H54 (cell line): ENCODE measurements at regions not wholly inside any gene's neighbourhood (a gene's known extent, or its start where the extent isn't known, plus 50 kb on each side); places are given as distances from the start of the nearest gene placed in this dataset.

Source experiments
- DNase-seq: peaks from one replicate; pipeline ENCODE4 v3.0.0; 2011; ENCODE audit warnings: low spot score, mixed read lengths; ENCODE audit not compliant: insufficient read length
- FAIRE-seq: peaks from 3 replicates; lab custom pipeline; 2011; peaks lifted over from hg19 to GRCh38; lab: Jason Lieb, UNC
- POLR2A ChIP-seq: IDR thresholded peaks from 2 replicates; pipeline ENCODE4 v1.6.1; 2011; ENCODE audit warnings: low read depth, mild to moderate bottlenecking, low read length

GRCh38 chr11:80146232-80146631 lies 705.4 kb upstream of the TENM4 start:
- DNase-seq (no peak), FAIRE-seq (peak; percentile 80)
- TF ChIP-seq POLR2A = no peak

GRCh38 chr11:80144897-80145594 lies 704.2 kb upstream of the TENM4 start:
- no peak for TF ChIP-seq POLR2A
- DNase-seq = no peak

GRCh38 chr11:80136991-80137390 lies 696.2 kb upstream of the TENM4 start:
- FAIRE-seq (no peak), DNase-seq (no peak)
- TF ChIP-seq POLR2A = no peak

More at GRCh38 chr11:80144897-80145594, 704.2 kb upstream of the TENM4 start:
- no peak for FAIRE-seq

- no peak for DNase-seq
- no peak for TF ChIP-seq POLR2A
- FAIRE-seq = no peak
Measured at GRCh38 chr11:80129396-80129795, 688.6 kb upstream of the TENM4 start.

- no peak for DNase-seq
- TF ChIP-seq POLR2A = no peak
- FAIRE-seq = no peak
Measured at GRCh38 chr11:80122211-80122610, 681.4 kb upstream of the TENM4 start.

GRCh38 chr11:80118073-80118472 lies 677.2 kb upstream of the TENM4 start:
- no peak for DNase-seq
- no peak for FAIRE-seq
- no peak for TF ChIP-seq POLR2A

GRCh38 chr11:80116796-80117195 lies 676.0 kb upstream of the TENM4 start:
- no peak for FAIRE-seq

GRCh38 chr11:80109652-80110051 lies 668.8 kb upstream of the TENM4 start:
- no peak for TF ChIP-seq POLR2A
- no peak for DNase-seq
- FAIRE-seq = no peak

More at GRCh38 chr11:80116796-80117195, 676.0 kb upstream of the TENM4 start:
- DNase-seq = no peak
- TF ChIP-seq POLR2A = no peak

GRCh38 chr11:80109031-80109430 lies 668.2 kb upstream of the TENM4 start:
- no peak for TF ChIP-seq POLR2A
- FAIRE-seq = no peak

GRCh38 chr11:80107415-80107814 lies 666.6 kb upstream of the TENM4 start:
- no peak for FAIRE-seq
- DNase-seq = no peak
- no peak for TF ChIP-seq POLR2A

More at GRCh38 chr11:80109031-80109430, 668.2 kb upstream of the TENM4 start:
- DNase-seq = no peak

- DNase-seq (no peak), FAIRE-seq (no peak)
- TF ChIP-seq POLR2A = no peak
Measured at GRCh38 chr11:80104191-80104590, 663.4 kb upstream of the TENM4 start.

GRCh38 chr11:80103142-80103859 lies 662.5 kb upstream of the TENM4 start:
- FAIRE-seq (peak; percentile 98), DNase-seq (peak; percentile 58)
- no peak for TF ChIP-seq POLR2A

GRCh38 chr11:80097146-80097545 lies 656.3 kb upstream of the TENM4 start:
- FAIRE-seq = no peak
- TF ChIP-seq POLR2A = no peak
- no peak for DNase-seq

- FAIRE-seq (peak; percentile 98), DNase-seq (peak; percentile 61)
- TF ChIP-seq POLR2A = no peak
Measured at GRCh38 chr11:80096736-80097135, 655.9 kb upstream of the TENM4 start.
